Vagina (tissue), 2 donors: ENCODE measurements at regions not wholly inside any gene's neighbourhood (a gene's known extent, or its start where the extent isn't known, plus 50 kb on each side); places are given as distances from the start of the nearest gene placed in this dataset.

Source experiments
- POLR2A ChIP-seq, 2 donors: fragments of 450-650 bp; IDR thresholded peaks; one replicate each; pipeline ENCODE4 v1.6.1; 2017; ENCODE audit warnings: antibody characterized with exemption in 2 of 2, mild to moderate bottlenecking in 2 of 2, moderate library complexity in 2 of 2
- POLR2AphosphoS5 ChIP-seq, 2 donors: sonication (generic); formaldehyde crosslinking; IDR thresholded peaks; one replicate each; pipeline ENCODE4 v1.9.0; 2017; ENCODE audit warnings: antibody characterized with exemption in 2 of 2, mild to moderate bottlenecking in 2 of 2, low read depth in 1 of 2; ENCODE audit not compliant: insufficient read depth in 1 of 2
- TF ChIP-seq, protein P1 (sequence below), 3 experiments: fragments of 450-650 bp in 2 of 3; fragments of 200-600 bp in 1 of 3; sonication (generic) in 1 of 3; IDR thresholded peaks; one replicate each; pipeline ENCODE4 v1.5.1; 2017 to 2019; ENCODE audit warnings: antibody characterized with exemption in 3 of 3, mild to moderate bottlenecking in 2 of 3, moderate library complexity in 2 of 3

DNA sequence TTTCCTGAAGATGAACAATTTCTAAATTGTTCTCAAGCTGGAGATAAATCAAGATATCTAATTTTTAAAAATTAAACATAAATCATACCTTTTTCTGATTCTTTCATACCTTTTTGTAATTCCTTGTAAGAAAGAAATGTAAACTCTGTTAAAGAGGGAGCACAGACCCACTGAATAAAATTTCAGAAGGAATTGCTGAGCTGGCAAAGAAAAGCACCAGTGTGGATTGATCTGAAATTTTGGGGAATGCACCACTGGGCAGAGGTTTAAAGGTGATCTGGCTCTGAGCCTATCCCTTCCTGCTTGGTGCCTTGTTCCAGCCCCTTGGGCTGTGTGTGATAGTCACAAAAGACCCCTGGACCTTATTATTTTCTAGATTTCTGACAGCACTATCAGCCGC is 118.3 kb upstream of the THSD7B start:
- TF ChIP-seq POLR2AphosphoS5 (IDR thresholded peaks at IDR 0.05; ENCODE audit: insufficient read depth in 1 of 2, low read depth in 1 of 2) = no peak
- TF ChIP-seq, protein P1, sequence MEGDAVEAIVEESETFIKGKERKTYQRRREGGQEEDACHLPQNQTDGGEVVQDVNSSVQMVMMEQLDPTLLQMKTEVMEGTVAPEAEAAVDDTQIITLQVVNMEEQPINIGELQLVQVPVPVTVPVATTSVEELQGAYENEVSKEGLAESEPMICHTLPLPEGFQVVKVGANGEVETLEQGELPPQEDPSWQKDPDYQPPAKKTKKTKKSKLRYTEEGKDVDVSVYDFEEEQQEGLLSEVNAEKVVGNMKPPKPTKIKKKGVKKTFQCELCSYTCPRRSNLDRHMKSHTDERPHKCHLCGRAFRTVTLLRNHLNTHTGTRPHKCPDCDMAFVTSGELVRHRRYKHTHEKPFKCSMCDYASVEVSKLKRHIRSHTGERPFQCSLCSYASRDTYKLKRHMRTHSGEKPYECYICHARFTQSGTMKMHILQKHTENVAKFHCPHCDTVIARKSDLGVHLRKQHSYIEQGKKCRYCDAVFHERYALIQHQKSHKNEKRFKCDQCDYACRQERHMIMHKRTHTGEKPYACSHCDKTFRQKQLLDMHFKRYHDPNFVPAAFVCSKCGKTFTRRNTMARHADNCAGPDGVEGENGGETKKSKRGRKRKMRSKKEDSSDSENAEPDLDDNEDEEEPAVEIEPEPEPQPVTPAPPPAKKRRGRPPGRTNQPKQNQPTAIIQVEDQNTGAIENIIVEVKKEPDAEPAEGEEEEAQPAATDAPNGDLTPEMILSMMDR (IDR thresholded peaks at IDR 0.05) = no peak
- TF ChIP-seq POLR2A (IDR thresholded peaks at IDR 0.05) = no peak
